GM23338 (cell line): ENCODE measurements at regions not wholly inside any gene's neighbourhood (a gene's known extent, or its start where the extent isn't known, plus 50 kb on each side); places are given as distances from the start of the nearest gene placed in this dataset.

ENCODE experiments used
- ATAC-seq: fragments of 200-7000 bp; cut with Tn5 transposase; 3 replicates; pipeline ENCODE4 v1.9.1; 2020
- DNase-seq: peaks from one replicate; pipeline ENCODE4 v3.0.0-alpha.2; 2015; ENCODE audit warnings: low spot score
- H2AFZ ChIP-seq: fragments of 200-600 bp; sonication (generic); 2 replicates; pipeline ENCODE4 v1.8.0; 2016; ENCODE audit warnings: antibody characterized with exemption, mild to moderate bottlenecking, moderate library complexity
- H3F3A ChIP-seq: fragments of 200-600 bp; sonication (generic); replicated peaks from 2 replicates; pipeline ENCODE4 v1.8.0; 2017; ENCODE audit warnings: antibody characterized with exemption, mixed run types, low read depth
- H3K27ac ChIP-seq: fragments of 200-600 bp; sonication (generic); 2 replicates; pipeline ENCODE4 v1.6.1; 2016; ENCODE audit warnings: low read depth
- H3K27me3 ChIP-seq: fragments of 200-600 bp; sonication (generic); 2 replicates; pipeline ENCODE4 v1.8.0; 2016; ENCODE audit warnings: mild to moderate bottlenecking, mixed run types, moderate library complexity; ENCODE audit not compliant: insufficient read depth
- H3K36me3 ChIP-seq: fragments of 200-600 bp; sonication (generic); 2 replicates; pipeline ENCODE4 v1.8.0; 2016; ENCODE audit warnings: mild to moderate bottlenecking; ENCODE audit not compliant: insufficient read depth
- H3K4me1 ChIP-seq: fragments of 200-600 bp; sonication (generic); 2 replicates; pipeline ENCODE4 v1.8.0; 2016; ENCODE audit warnings: mild to moderate bottlenecking, moderate library complexity; ENCODE audit not compliant: insufficient read depth
- H3K4me2 ChIP-seq: fragments of 200-600 bp; sonication (generic); 2 replicates; pipeline ENCODE4 v1.7.1; 2017; ENCODE audit warnings: mixed run types
- H3K4me3 ChIP-seq: fragments of 200-600 bp; sonication (generic); 2 replicates; pipeline ENCODE4 v1.6.1; 2016; ENCODE audit warnings: mixed run types
- H3K79me2 ChIP-seq: fragments of 200-600 bp; sonication (generic); replicated peaks from 2 replicates; pipeline ENCODE4 v1.8.0; 2017; ENCODE audit warnings: mild to moderate bottlenecking; ENCODE audit not compliant: insufficient read depth
- H3K9me2 ChIP-seq: fragments of 200-600 bp; sonication (generic); 2 replicates; pipeline ENCODE4 v1.8.0; 2017; ENCODE audit not compliant: insufficient read depth
- H4K20me1 ChIP-seq: fragments of 200-600 bp; sonication (generic); replicated peaks from 2 replicates; pipeline ENCODE4 v1.8.0; 2017; ENCODE audit warnings: mild to moderate bottlenecking; ENCODE audit not compliant: insufficient read depth
- H3K27ac Mint-ChIP-seq: 2 replicates; pipeline ENCODE4 v1.8.0; 2020; ENCODE audit warnings: inconsistent platforms, mild to moderate bottlenecking, moderate library complexity, mixed read lengths
- H3K27me3 Mint-ChIP-seq: 3 replicates; pipeline ENCODE4 v1.8.0; 2022; ENCODE audit warnings: low read depth, mild to moderate bottlenecking, moderate library complexity, mixed read lengths, inconsistent platforms; ENCODE audit not compliant: insufficient read depth, poor library complexity
- H3K36me3 Mint-ChIP-seq: 3 replicates; pipeline ENCODE4 v1.8.0; 2021; ENCODE audit warnings: low read depth, mild to moderate bottlenecking, inconsistent platforms, moderate library complexity, mixed read lengths
- H3K4me1 Mint-ChIP-seq: 3 replicates; pipeline ENCODE4 v1.8.0; 2020; ENCODE audit warnings: mild to moderate bottlenecking, inconsistent platforms, mixed read lengths
- H3K4me3 Mint-ChIP-seq: 3 replicates; pipeline ENCODE4 v1.8.0; 2021; ENCODE audit warnings: moderate library complexity, mild to moderate bottlenecking, inconsistent platforms, mixed read lengths
- H3K9me3 Mint-ChIP-seq: 3 replicates; pipeline ENCODE4 v1.8.0; 2020; ENCODE audit warnings: moderate library complexity, mild to moderate bottlenecking, inconsistent platforms, mixed read lengths
- JUNB ChIP-seq: IDR thresholded peaks from one replicate; pipeline ENCODE4 v1.6.1; 2016; ENCODE audit warnings: antibody characterized with exemption; ENCODE audit not compliant: unreplicated experiment
- ZNF114 ChIP-seq: fragments of 250-450 bp; sonication (Bioruptor Pico); IDR thresholded peaks from 2 replicates; pipeline ENCODE4 v1.5.0; 2020; ENCODE audit warnings: mild to moderate bottlenecking, moderate library complexity
- ZNF331 ChIP-seq: fragments of 250-450 bp; sonication (Bioruptor Pico); IDR thresholded peaks from 2 replicates; pipeline ENCODE4 v1.5.0; 2020; ENCODE audit warnings: low read depth, mild to moderate bottlenecking, moderate library complexity
- TF ChIP-seq, protein P1 (sequence below), 2 experiments: fragments of 200-600 bp in 1 of 2; sonication (generic) in 1 of 2; conservative IDR thresholded peaks; 2 replicates each; pipeline versions ENCODE4 v1.5.1 to v1.6.1; 2016 to 2017; ENCODE audit warnings: antibody characterized with exemption in 2 of 2, low read depth in 2 of 2, mild to moderate bottlenecking in 2 of 2, moderate library complexity in 1 of 2
- TF ChIP-seq, protein P2 (sequence below): IDR thresholded peaks from one replicate; pipeline ENCODE4 v1.6.1; 2018; ENCODE audit warnings: antibody characterized with exemption; ENCODE audit not compliant: unreplicated experiment
- TF ChIP-seq, protein P3 (sequence below): IDR thresholded peaks from 2 replicates; pipeline ENCODE4 v1.6.1; 2016; ENCODE audit warnings: antibody characterized with exemption
- TF ChIP-seq, protein P4 (sequence below): fragments of 250-450 bp; sonication (Bioruptor Pico); IDR thresholded peaks from 2 replicates; pipeline ENCODE4 v1.5.0; 2020; ENCODE audit warnings: mild to moderate bottlenecking, moderate library complexity

DNA sequence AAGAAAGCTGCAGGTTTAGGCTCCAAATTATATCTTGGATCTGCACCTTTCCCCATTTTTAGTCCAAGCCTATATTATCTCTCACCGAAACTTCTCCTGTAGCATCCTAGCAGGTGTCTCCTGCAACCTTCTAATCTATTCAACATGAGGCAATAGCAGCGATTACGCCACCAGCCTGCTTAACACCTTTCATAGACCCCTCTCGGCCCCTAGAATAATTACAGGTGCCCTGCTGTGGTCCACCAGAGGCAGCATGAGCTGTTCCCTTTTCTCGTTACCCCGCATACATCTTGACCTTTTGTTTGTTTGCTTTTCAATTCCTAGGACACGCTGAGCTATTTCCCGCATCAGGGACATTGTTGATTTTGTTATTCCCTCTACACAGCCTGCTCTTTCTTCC lies 361.9 kb downstream of the CYRIA start (continued):
- TF ChIP-seq, protein P1, sequence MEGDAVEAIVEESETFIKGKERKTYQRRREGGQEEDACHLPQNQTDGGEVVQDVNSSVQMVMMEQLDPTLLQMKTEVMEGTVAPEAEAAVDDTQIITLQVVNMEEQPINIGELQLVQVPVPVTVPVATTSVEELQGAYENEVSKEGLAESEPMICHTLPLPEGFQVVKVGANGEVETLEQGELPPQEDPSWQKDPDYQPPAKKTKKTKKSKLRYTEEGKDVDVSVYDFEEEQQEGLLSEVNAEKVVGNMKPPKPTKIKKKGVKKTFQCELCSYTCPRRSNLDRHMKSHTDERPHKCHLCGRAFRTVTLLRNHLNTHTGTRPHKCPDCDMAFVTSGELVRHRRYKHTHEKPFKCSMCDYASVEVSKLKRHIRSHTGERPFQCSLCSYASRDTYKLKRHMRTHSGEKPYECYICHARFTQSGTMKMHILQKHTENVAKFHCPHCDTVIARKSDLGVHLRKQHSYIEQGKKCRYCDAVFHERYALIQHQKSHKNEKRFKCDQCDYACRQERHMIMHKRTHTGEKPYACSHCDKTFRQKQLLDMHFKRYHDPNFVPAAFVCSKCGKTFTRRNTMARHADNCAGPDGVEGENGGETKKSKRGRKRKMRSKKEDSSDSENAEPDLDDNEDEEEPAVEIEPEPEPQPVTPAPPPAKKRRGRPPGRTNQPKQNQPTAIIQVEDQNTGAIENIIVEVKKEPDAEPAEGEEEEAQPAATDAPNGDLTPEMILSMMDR (conservative IDR thresholded peaks at IDR 0.05; ENCODE audit: low read depth in 2 of 2): no peak
- TF ChIP-seq JUNB (no peak), ZNF114 (no peak)
- TF ChIP-seq, protein P2, sequence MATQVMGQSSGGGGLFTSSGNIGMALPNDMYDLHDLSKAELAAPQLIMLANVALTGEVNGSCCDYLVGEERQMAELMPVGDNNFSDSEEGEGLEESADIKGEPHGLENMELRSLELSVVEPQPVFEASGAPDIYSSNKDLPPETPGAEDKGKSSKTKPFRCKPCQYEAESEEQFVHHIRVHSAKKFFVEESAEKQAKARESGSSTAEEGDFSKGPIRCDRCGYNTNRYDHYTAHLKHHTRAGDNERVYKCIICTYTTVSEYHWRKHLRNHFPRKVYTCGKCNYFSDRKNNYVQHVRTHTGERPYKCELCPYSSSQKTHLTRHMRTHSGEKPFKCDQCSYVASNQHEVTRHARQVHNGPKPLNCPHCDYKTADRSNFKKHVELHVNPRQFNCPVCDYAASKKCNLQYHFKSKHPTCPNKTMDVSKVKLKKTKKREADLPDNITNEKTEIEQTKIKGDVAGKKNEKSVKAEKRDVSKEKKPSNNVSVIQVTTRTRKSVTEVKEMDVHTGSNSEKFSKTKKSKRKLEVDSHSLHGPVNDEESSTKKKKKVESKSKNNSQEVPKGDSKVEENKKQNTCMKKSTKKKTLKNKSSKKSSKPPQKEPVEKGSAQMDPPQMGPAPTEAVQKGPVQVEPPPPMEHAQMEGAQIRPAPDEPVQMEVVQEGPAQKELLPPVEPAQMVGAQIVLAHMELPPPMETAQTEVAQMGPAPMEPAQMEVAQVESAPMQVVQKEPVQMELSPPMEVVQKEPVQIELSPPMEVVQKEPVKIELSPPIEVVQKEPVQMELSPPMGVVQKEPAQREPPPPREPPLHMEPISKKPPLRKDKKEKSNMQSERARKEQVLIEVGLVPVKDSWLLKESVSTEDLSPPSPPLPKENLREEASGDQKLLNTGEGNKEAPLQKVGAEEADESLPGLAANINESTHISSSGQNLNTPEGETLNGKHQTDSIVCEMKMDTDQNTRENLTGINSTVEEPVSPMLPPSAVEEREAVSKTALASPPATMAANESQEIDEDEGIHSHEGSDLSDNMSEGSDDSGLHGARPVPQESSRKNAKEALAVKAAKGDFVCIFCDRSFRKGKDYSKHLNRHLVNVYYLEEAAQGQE: no peak
- TF ChIP-seq, protein P3, sequence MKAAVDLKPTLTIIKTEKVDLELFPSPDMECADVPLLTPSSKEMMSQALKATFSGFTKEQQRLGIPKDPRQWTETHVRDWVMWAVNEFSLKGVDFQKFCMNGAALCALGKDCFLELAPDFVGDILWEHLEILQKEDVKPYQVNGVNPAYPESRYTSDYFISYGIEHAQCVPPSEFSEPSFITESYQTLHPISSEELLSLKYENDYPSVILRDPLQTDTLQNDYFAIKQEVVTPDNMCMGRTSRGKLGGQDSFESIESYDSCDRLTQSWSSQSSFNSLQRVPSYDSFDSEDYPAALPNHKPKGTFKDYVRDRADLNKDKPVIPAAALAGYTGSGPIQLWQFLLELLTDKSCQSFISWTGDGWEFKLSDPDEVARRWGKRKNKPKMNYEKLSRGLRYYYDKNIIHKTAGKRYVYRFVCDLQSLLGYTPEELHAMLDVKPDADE: no peak

DNA sequence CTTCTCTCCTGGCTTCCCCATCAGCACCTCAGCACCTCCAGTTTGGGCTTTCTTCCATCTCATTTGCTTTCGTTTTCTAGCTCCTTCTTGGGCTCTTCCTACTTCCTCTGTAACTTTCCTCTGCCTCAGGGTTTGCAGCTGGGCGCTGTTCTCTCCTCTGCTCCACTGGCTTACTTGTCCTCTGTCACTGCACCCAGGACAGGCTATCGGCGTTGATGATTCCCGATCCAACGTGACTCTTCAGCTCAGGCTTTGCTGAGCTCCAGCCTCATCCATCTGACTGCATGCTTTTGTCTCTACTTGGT lies 362.4 kb downstream of the CYRIA start:
- DNase-seq (no peak), ATAC-seq (peak; percentile 39; the same call in 2 of the 3 replicates)
- Histone ChIP-seq H3K4me3 (no peak overlapping the region), H3K27me3 (no peaks in the 10 kb centered on the region), H4K20me1 (no peaks in the 10 kb centered on the region), H3K36me3 (no peaks in the 10 kb centered on the region), H3K79me2 (no peaks in the 10 kb centered on the region), H3K4me2 (peak overlapping the region; percentile 6; the same call in 1 of the 2 replicates), H3K27ac (no peak overlapping the region), H3F3A (no peaks in the 10 kb centered on the region), H3K9me2 (no peaks in the 10 kb centered on the region; the same call in 1 of the 2 replicates), H3K4me1 (peaks cover 16% of the 10 kb centered on the region), H2AFZ (peak overlapping the region; percentile 64; the same call in 1 of the 2 replicates)
- Mint-ChIP-seq H3K27me3 (peaks cover 7% of the 10 kb centered on the region), H3K27ac (no peak overlapping the region), H3K36me3 (no peaks in the 10 kb centered on the region), H3K9me3 (peaks cover 6% of the 10 kb centered on the region; the same call in 2 of the 3 replicates), H3K4me1 (peaks cover 18% of the 10 kb centered on the region), H3K4me3 (no peak overlapping the region)
- TF ChIP-seq ZNF114: no peak
- no peak for TF ChIP-seq JUNB
- TF ChIP-seq, protein P4, sequence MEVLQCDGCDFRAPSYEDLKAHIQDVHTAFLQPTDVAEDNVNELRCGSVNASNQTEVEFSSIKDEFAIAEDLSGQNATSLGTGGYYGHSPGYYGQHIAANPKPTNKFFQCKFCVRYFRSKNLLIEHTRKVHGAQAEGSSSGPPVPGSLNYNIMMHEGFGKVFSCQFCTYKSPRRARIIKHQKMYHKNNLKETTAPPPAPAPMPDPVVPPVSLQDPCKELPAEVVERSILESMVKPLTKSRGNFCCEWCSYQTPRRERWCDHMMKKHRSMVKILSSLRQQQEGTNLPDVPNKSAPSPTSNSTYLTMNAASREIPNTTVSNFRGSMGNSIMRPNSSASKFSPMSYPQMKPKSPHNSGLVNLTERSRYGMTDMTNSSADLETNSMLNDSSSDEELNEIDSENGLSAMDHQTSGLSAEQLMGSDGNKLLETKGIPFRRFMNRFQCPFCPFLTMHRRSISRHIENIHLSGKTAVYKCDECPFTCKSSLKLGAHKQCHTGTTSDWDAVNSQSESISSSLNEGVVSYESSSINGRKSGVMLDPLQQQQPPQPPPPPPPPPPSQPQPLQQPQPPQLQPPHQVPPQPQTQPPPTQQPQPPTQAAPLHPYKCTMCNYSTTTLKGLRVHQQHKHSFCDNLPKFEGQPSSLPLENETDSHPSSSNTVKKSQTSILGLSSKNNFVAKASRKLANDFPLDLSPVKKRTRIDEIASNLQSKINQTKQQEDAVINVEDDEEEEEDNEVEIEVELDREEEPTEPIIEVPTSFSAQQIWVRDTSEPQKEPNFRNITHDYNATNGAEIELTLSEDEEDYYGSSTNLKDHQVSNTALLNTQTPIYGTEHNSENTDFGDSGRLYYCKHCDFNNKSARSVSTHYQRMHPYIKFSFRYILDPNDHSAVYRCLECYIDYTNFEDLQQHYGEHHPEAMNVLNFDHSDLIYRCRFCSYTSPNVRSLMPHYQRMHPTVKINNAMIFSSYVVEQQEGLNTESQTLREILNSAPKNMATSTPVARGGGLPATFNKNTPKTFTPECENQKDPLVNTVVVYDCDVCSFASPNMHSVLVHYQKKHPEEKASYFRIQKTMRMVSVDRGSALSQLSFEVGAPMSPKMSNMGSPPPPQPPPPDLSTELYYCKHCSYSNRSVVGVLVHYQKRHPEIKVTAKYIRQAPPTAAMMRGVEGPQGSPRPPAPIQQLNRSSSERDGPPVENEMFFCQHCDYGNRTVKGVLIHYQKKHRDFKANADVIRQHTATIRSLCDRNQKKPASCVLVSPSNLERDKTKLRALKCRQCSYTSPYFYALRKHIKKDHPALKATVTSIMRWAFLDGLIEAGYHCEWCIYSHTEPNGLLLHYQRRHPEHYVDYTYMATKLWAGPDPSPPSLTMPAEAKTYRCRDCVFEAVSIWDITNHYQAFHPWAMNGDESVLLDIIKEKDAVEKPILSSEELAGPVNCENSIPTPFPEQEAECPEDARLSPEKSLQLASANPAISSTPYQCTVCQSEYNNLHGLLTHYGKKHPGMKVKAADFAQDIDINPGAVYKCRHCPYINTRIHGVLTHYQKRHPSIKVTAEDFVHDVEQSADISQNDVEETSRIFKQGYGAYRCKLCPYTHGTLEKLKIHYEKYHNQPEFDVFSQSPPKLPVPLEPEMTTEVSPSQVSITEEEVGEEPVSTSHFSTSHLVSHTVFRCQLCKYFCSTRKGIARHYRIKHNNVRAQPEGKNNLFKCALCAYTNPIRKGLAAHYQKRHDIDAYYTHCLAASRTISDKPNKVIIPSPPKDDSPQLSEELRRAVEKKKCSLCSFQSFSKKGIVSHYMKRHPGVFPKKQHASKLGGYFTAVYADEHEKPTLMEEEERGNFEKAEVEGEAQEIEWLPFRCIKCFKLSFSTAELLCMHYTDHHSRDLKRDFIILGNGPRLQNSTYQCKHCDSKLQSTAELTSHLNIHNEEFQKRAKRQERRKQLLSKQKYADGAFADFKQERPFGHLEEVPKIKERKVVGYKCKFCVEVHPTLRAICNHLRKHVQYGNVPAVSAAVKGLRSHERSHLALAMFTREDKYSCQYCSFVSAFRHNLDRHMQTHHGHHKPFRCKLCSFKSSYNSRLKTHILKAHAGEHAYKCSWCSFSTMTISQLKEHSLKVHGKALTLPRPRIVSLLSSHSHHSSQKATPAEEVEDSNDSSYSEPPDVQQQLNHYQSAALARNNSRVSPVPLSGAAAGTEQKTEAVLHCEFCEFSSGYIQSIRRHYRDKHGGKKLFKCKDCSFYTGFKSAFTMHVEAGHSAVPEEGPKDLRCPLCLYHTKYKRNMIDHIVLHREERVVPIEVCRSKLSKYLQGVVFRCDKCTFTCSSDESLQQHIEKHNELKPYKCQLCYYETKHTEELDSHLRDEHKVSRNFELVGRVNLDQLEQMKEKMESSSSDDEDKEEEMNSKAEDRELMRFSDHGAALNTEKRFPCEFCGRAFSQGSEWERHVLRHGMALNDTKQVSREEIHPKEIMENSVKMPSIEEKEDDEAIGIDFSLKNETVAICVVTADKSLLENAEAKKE: no peak
- TF ChIP-seq ZNF331 (CRISPR knock-in tag): no peak
- TF ChIP-seq, protein P3: no peak
